ENCODE measurements at regions not wholly inside any gene's neighbourhood (a gene's known extent, or its start where the extent isn't known, plus 50 kb on each side); places are given as distances from the start of the nearest gene placed in this dataset.

DNA sequence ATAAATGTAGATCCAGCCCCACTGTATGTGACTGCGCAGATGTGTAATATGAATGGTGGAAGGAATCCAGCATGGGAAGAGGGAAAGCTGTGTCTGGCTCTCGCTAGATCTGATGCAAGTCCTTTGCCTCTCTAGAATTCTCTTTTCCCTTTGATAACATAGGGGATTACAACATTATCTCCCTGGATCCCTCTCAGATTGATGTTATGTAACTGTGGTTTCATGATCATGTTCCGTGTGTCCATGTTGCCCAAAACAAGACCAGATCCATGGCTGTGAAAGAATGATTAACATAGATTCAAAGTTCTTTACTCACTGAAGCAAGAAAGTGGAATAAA is 184.0 kb upstream of the UBL3 start:
- Histone ChIP-seq H3K36me3 (replicated peaks in 1 of 2; ENCODE audit: control extremely low read depth in 1 of 2, control insufficient read depth in 1 of 2, extremely low read depth in 1 of 2, insufficient read depth in 2 of 2, low read length in 1 of 2) (no peaks in the 10 kb centered on the region), H3K9me3 (ENCODE audit: control extremely low read depth in 1 of 3, control insufficient read depth in 2 of 3, insufficient read depth in 1 of 3, low read length in 2 of 3) (no peaks in the 10 kb centered on the region), H3K4me3 (ENCODE audit: control extremely low read depth in 1 of 5, extremely low read depth in 1 of 5, insufficient read depth in 1 of 5, low read depth in 2 of 5, low read length in 4 of 5) (no peak overlapping the region), H3K27ac (ENCODE audit: low read length in 2 of 2) (no peak overlapping the region), H4K20me1 (ENCODE audit: control insufficient read depth, insufficient read depth, low read length, poor library complexity, severe bottlenecking) (no peaks in the 10 kb centered on the region), H3K4me2 (replicated peaks; ENCODE audit: low read depth, low read length, poor library complexity, severe bottlenecking) (no peak overlapping the region), H3K27me3 (replicated peaks in 1 of 4; ENCODE audit: control extremely low read depth in 1 of 4, control insufficient read depth in 3 of 4, insufficient read depth in 4 of 4, low read length in 3 of 4) (peaks cover 0 to 8% (median 3%) of the 10 kb centered on the region in 4 experiments), H3K9ac (ENCODE audit: low read length) (no peak overlapping the region), H2AFZ (ENCODE audit: insufficient read depth, low read depth, low read length, poor library complexity, severe bottlenecking) (no peak overlapping the region), H3K79me2 (ENCODE audit: control insufficient read depth, insufficient read depth, low read length) (no peaks in the 10 kb centered on the region), H3K4me1 (ENCODE audit: control insufficient read depth in 2 of 2, insufficient read depth in 2 of 2, low read length in 2 of 2) (no peaks in the 10 kb centered on the region)
- ChIA-PET CTCF (interaction anchor here (0.7 kb wide), 1 partner anchor 478 kb away, joined by 3 read pairs; no protein-coding TSS in a partner anchor), POLR2A (no interaction called here)
- DNase-seq = no peak
- Mint-ChIP-seq H3K27me3 (peaks cover 35% of the 10 kb centered on the region), H3K27ac (no peak overlapping the region), H3K9me3 (ENCODE audit: insufficient read depth) (no peaks in the 10 kb centered on the region), H3K4me3 (no peak overlapping the region), H3K4me1 (no peaks in the 10 kb centered on the region)
- intact Hi-C loops (cut with micrococcal nuclease) = no loop called here
- no peak for ATAC-seq (ENCODE audit: low read depth)
- WGBS (ENCODE audit: insufficient coverage) = no CpG with 5 or more reads among the region's 3 CpGs
- no peak for TF ChIP-seq EZH2 (IDR thresholded peaks at IDR 0.05; ENCODE audit: borderline replicate concordance, insufficient read depth, low read depth, low read length, poor library complexity, severe bottlenecking)
- TF ChIP-seq, protein P1, sequence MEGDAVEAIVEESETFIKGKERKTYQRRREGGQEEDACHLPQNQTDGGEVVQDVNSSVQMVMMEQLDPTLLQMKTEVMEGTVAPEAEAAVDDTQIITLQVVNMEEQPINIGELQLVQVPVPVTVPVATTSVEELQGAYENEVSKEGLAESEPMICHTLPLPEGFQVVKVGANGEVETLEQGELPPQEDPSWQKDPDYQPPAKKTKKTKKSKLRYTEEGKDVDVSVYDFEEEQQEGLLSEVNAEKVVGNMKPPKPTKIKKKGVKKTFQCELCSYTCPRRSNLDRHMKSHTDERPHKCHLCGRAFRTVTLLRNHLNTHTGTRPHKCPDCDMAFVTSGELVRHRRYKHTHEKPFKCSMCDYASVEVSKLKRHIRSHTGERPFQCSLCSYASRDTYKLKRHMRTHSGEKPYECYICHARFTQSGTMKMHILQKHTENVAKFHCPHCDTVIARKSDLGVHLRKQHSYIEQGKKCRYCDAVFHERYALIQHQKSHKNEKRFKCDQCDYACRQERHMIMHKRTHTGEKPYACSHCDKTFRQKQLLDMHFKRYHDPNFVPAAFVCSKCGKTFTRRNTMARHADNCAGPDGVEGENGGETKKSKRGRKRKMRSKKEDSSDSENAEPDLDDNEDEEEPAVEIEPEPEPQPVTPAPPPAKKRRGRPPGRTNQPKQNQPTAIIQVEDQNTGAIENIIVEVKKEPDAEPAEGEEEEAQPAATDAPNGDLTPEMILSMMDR (IDR thresholded peaks at IDR 0.05) = no peak

DNA sequence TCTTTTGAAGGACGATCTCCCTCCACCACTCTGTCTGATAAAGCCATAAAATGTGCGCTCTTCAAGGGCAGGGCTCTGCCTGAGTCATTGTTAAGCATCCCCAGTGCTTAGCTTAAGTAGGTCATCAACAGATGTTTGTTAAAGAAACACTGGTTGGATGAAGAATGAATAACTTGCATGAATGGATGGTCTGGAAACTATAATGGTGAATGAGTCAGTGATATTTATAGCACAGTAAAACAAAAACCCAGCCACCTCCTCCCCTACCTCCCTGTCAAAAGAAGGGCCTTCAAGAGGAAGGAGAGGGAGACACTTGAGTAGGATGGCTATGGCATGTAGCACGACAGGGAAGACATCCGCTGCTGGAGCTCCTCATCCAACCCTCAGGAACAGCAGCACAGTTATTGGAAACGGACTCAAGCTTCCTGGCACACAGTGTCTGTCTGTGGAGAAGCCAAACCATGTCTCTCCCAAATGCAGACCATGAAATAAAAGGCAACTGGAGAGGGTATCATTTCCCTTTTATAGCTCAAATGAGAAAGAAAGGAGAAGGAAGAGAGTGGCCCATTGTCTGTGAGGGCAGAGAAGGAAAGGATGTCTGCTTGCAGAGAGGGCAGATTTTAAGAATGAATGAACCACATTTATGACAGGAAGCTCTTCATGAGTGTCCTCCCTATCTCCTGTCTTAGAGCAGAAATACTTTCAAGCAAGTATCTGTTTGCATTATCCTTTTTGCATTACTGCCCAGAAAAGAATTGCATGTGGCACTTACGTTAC is 183.5 kb upstream of the UBL3 start:
- ATAC-seq (ENCODE audit: low read depth) (no peak), DNase-seq (no peak)
- H3K27ac Mint-ChIP-seq = no peak overlapping the region
- Histone ChIP-seq H3K36me3 (replicated peaks in 1 of 2; ENCODE audit: control extremely low read depth in 1 of 2, control insufficient read depth in 1 of 2, extremely low read depth in 1 of 2, insufficient read depth in 2 of 2, low read length in 1 of 2) (no peaks in the 10 kb centered on the region), H3K9me3 (ENCODE audit: control extremely low read depth in 1 of 3, control insufficient read depth in 2 of 3, insufficient read depth in 1 of 3, low read length in 2 of 3) (no peaks in the 10 kb centered on the region), H3K4me3 (ENCODE audit: control extremely low read depth in 1 of 5, extremely low read depth in 1 of 5, insufficient read depth in 1 of 5, low read depth in 2 of 5, low read length in 4 of 5) (no peak overlapping the region), H3K4me2 (replicated peaks; ENCODE audit: low read depth, low read length, poor library complexity, severe bottlenecking) (no peak overlapping the region), H3K27ac (ENCODE audit: low read length in 2 of 2) (no peak overlapping the region), H3K4me1 (ENCODE audit: control insufficient read depth in 2 of 2, insufficient read depth in 2 of 2, low read length in 2 of 2) (no peaks in the 10 kb centered on the region), H3K79me2 (ENCODE audit: control insufficient read depth, insufficient read depth, low read length) (no peaks in the 10 kb centered on the region), H3K9ac (ENCODE audit: low read length) (no peak overlapping the region), H3K27me3 (replicated peaks in 1 of 4; ENCODE audit: control extremely low read depth in 1 of 4, control insufficient read depth in 3 of 4, insufficient read depth in 4 of 4, low read length in 3 of 4) (peaks cover 0 to 6% (median 3%) of the 10 kb centered on the region in 4 experiments), H2AFZ (ENCODE audit: insufficient read depth, low read depth, low read length, poor library complexity, severe bottlenecking) (no peak overlapping the region), H4K20me1 (ENCODE audit: control insufficient read depth, insufficient read depth, low read length, poor library complexity, severe bottlenecking) (no peaks in the 10 kb centered on the region)
- CTCF ChIA-PET = no interaction called here
- peaks cover 31% of the 10 kb centered on the region for H3K27me3 Mint-ChIP-seq
- TF ChIP-seq, protein P1 (IDR thresholded peaks at IDR 0.05) = no peak
- TF ChIP-seq EZH2 (IDR thresholded peaks at IDR 0.05; ENCODE audit: borderline replicate concordance, insufficient read depth, low read depth, low read length, poor library complexity, severe bottlenecking) = no peak
- WGBS (ENCODE audit: insufficient coverage) = 86% methylated on average over 1 of the region's 6 CpGs
- POLR2A ChIA-PET = no interaction called here
- H3K9me3 Mint-ChIP-seq (ENCODE audit: insufficient read depth) = no peaks in the 10 kb centered on the region
- H3K4me3 Mint-ChIP-seq = no peak overlapping the region
- H3K4me1 Mint-ChIP-seq = no peaks in the 10 kb centered on the region
- intact Hi-C loops (cut with micrococcal nuclease) = no loop called here

Measured in B cell (primary cell).